SIG-M5 treated with dmso at 0.1 percent for 504 hours (cell line): ENCODE measurements at regions not wholly inside any gene's neighbourhood (a gene's known extent, or its start where the extent isn't known, plus 50 kb on each side); places are given as distances from the start of the nearest gene placed in this dataset.

Experiments used
- DNase-seq: peaks from one replicate; lab custom pipeline; 2025; ENCODE audit not compliant: unreplicated experiment; lab: John Stamatoyannopoulos, UW

DNA sequence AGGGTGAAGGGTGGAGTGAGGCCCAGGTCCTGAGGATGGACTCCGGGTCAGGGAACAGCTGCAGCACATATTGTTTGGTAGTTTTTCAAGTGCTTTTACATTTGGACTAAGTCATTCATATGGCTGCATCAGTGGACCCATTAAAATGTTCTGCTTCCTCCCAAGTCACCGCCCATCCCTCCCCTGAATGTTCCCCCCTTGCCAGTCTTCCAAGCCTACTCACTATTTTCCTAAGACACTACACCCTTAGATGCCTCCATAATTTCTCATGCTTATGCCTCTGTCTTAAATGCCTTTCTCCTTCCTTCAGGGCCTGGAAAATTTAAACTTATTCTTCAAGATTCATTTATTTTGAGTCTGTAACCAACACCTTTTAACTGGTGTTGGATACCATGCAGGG, 86.6 kb upstream of the NR4A3 start:
- DNase-seq, result no peak

DNA sequence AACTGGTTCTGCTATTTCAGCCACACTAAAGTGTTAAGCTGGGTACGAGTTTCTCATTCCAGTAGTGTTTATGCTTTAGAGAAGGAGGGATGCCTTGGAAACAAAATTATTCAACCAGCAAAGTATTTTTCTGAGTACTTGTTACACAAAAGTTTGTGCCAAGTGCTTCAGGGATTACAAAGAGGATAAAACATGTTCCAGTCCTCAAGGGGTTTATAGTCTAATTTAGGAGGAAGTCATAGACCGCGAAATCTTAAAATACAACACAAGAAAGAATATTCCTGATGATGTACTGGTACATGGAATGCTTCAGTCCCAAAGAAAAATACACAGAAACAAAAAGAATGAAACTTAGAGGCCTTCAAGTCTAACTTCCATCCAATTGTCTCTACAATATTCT, 85.4 kb upstream of the NR4A3 start:
- no peak for DNase-seq

DNA sequence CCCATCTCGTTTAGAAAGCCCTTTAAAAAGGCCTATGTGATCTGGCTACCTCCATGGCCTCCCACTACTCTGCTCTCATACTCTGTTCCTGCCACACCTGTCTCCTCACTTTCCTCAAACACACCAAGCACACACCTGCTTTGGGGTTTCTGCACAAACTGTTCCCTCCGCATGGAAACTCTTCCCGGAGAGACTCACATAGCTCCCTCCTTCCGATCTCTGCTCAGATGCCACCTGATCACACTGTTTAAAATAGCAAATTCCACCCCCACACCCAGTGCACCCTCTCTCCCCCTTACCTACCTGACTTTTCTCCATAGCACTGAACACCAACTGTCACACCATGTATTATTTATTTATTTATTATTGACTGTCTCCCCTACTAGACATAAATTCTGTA, 84.0 kb upstream of the NR4A3 start:
- no peak for DNase-seq

DNA sequence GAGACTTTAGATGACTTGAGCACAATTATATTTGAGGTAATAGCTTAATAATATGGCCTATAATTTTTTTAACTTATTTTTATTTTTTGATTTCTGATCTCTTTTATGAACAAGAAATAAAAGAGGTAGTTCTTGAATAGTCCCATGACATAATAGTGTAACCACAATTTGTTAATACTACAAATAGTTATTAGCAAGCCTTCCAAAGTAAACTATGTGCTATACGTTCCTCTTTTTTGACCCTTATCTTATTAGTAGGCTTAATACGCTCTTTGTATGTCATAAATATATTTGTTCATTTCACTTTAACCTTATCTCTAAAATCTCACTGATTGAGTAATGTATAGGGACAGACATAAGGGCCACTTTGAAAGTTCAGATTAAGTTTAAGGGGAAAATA, 78.7 kb upstream of the NR4A3 start:
- DNase-seq, result no peak

DNA sequence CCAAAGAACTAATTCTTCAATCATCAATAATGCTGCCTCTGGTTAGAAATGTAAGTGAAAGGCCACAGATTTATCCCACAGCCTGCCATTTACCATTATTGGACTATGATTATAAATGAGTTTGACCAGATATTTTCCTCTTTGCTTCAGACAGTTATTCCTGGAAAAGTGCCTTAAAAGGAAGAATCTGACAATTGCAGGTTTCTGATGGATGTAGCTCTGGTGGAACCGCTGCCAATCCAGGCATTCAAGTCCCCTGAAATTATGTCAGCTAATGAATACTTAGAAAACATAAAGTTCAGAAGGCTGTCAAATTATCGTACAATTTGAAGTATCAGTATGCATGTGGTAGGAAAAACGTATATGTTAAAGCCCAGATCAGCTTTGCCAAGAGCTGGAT, 78.2 kb upstream of the NR4A3 start:
- no peak for DNase-seq

DNA sequence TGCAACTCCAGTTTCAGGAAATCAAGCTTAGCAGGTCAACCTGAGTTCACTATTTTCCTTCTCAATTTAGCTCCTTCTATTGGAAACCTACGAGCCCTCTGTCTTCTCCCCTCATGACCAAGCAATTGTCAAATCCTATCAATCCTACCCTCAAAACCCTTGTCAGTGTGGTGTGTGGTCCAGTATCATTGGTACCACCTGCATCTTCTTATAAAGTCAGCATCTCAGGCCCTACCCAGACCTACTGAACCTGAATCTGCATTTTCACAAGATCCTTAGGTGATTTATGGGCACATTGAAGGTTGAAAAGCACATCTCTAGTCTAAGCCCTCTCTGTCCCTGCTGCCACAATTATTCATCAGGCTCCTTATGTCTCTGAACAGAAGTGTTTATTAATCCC, 77.6 kb upstream of the NR4A3 start:
- no peak for DNase-seq

DNA sequence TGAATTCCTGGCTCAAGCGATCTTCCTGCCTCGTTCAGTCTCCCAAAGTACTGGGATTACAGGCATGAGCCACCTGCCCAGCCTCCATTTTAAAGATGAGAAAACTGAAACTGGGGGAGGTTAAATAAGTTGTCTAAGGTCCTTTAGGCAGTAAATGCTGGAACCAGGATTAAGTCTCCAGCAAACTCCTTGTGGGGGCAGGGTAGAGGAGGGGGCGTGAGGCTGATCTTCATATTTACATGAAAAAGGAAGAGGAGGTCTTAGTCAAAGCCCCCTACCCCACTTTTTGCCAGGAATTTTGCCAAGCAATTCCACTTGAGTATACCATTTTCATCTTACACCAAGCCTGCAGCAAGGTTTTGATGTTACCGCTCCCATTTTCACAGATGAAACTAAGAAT, 76.6 kb upstream of the NR4A3 start:
- DNase-seq, result no peak

DNA sequence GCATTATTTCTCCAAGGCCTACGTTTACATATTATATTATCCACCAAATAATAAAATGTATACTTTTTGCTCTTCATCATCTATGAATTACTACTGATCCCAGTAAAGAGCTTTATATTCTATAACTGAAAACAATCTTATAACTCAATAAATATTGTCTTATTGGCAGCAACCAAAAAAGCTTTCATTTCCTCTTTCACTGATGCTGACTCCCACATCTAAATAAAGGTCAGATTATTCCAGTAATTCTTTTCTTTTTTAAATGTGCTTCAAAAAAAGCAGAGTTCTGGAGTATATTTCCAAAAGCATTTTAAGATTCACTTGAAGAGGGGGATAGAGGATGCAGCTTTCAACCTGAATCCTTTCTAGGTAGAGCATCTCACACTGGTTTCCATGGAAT, 75.3 kb upstream of the NR4A3 start:
- no peak for DNase-seq

DNA sequence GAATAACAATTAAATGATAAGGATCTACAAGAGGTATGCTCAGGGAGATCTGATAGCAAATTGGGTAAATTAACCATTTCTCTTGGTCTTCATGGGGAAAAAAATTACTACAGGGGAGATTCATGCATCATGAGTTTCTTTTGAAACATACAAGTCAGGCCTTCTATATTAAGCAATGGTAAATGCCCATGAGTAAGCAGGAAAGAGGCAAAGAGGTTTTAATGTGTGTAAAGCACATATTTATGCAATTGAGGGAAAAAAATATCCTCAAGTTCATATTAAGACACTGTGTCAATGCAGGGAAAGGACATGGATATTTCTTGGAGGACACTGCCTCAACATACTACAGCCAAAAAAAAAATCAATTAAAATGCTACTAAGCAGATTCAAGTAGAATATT, 73.4 kb upstream of the NR4A3 start:
- peak; percentile 49 for DNase-seq

DNA sequence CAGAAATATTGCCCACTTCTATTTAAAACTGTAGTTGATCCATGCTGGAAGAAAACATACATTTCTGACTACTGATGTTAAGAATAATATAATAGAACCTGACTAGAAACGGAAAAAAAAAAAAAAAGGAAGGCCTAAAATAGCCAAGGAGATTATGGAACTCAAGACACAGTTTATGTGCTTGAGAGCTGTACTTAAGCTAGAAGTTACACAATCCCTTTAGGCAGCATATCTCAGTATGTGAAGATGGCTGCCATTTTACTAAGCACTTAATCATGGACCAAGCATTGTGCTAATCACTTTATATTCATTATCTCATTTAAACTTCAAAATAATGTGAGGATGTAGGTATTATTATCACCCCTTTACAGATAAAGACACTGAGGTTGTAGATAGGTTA, 73.0 kb upstream of the NR4A3 start:
- peak; percentile 80 for DNase-seq

DNA sequence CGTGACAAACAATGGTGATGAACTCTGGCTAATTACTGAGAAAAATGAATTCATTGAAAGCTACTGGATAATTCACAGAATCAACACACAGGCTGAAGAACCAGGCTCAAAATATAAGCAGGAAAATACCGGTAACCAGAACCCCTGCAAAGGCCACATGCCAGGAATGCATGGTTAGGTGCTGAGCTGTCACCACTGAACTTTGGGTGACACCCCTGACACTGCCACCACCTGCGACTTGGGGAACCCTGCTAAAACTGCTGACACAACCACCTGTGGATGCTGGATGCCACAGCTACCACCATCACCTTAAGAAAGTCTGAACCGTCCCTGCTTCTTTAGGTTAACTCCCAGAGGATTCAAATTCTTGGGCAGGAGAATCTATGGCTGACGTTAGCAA, 72.0 kb upstream of the NR4A3 start:
- DNase-seq, result no peak

DNA sequence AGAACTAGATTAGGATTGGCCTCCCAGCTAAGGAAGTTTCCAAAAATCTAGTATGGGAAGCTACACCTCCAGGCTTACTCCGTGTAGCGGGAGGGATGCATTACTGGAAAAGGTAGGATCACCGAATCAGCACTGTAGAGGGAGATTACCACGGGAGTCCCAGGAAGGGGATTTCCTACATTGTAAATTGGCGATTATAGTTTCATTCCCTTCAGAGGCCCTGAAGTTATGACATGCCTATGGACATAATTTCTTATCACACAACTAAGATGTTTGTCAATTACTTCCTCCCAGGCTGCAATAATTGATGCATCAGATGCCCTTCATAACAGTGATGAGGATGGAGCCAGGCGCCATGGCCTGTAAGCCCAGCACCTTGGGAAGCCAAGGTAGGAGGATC, 71.2 kb upstream of the NR4A3 start:
- DNase-seq, result no peak

DNA sequence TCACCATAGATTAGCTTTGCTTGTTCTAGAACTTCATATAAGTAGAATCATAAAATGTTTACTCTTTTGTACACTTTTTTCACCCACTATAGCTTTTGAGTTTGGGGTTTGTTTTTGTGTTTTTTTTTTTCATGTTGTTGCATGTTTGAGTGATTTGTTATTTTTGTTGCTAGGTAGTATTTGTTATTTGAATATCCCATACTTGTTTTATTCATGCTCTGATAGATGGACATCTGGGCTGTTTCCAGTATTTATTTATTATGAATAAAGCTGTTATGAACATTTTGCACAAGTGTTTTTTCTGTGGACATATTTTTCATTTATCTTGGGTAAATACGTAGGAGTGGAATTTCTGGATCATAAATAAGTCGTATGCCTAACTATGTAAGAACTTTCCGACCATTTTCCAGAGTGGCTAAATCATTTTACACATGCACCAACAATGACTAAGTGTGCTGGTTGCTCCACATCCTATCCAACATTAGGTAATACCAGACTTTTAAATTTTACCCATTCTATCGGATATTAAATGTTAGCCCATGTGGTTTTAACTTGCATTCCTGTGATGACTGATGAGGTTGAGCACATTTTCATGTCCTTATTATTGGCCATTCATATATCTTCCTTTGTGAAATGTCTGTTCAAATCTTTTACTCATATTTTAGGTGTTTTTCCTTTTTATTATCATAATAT, 69.1 kb upstream of the NR4A3 start:
- DNase-seq, result no peak

DNA sequence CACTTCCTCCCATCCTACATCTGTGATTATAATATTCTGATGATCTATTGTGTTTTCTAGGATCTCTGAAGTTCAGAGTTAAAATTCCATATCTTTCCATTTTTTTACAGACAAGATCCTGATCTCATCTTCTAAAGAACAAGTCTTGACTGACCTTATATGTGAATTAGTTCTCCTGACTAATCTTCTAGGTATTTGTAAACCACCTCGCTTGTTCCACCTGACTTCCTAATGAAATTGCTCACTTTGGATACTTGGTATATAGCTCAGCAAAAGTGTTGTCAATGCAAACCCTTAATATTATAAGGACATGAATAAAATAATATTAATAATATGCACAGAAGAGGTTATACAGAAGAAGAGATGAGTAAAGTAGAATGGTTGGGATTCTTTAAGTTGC, 68.2 kb upstream of the NR4A3 start:
- no peak for DNase-seq

DNA sequence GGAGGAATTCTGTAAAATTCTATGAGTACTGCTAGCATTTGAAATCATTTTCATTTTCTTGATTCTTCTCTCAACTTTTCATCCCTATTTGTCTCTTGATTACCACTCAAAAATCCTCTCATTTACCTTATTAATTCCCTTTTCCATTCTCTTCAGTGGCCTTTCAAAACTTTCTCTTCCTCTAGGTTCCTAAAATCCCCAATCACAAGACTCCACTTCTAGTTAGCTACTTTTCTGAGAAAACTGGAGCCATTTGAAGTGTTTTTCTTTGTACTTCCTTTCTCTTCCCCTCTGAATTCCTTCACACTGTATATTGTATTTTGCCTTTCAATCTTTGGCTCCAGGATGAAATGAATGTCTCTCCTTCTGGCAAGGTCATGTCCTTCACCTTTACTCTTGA, 61.3 kb upstream of the NR4A3 start:
- DNase-seq, result no peak

DNA sequence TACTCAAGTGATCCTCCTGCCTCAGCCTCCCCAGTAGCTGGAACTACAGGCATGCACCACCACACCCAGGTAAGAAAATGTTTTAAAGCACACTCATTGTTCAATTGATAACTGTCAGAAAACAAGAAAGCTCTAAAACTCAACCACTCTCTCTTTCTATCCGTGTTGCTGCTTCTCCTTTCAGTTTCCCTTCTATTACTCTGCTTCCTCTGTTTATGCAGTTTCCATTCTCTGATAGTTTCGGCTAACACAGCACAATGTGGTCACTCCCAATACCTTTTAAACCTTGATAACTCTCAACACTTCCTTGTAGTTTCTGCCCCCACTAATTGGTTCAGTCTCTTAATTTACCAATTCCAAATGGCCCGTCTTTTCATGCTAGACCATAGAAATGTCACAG, 59.2 kb upstream of the NR4A3 start:
- peak; percentile 68 for DNase-seq
